ENCODE measurements at regions not wholly inside any gene's neighbourhood (a gene's known extent, or its start where the extent isn't known, plus 50 kb on each side); places are given as distances from the start of the nearest gene placed in this dataset.
A peak's percentile ranks its signal among the peaks of the same experiment; 100 is the strongest.

DNA sequence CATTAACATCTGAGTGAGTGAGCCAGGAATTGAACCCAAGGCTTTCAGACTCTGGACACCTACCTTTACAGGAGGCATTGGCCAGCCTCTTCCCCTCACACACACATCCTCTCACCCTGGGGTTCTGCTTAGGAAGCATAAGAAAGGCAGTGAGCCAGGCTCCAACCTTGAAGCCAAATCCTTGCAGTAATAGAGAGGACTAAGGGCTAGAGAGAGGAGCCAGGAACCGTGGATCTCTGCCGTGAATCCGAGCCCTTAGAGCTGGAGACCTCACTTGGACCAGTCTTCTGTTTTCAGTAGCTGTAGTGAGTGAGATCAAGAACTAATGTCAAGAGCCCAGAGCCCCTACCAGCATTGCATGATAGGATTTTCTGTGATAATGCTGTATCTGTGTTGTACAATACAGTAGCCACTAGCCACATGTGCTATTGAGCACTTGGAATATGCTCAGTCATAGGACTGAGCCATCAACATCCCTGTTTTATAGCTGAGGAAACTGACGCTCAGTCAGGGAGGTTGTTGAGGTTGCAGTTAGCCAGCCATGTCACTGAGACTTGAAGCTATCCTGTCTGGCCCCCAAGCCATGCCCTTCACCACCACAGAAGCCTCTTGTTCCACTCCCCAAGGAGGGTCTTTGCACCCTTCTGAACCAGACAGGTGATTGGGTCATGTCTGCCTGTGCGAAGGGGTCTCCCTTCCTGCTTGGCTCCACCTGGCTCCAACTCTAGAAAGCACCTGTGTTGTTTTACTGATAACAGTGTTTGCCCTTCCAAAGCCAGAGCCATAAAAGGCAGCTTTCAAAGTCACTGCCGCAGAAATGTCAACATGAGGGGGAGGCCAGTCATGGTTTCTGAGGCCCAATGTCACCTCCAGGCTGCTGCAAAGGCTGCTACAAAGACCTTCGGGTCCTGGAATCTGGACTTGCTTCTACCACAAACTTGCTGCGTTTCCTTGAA is 101.1 kb upstream of the JUN start (continued):
- TF ChIP-seq, protein P1, sequence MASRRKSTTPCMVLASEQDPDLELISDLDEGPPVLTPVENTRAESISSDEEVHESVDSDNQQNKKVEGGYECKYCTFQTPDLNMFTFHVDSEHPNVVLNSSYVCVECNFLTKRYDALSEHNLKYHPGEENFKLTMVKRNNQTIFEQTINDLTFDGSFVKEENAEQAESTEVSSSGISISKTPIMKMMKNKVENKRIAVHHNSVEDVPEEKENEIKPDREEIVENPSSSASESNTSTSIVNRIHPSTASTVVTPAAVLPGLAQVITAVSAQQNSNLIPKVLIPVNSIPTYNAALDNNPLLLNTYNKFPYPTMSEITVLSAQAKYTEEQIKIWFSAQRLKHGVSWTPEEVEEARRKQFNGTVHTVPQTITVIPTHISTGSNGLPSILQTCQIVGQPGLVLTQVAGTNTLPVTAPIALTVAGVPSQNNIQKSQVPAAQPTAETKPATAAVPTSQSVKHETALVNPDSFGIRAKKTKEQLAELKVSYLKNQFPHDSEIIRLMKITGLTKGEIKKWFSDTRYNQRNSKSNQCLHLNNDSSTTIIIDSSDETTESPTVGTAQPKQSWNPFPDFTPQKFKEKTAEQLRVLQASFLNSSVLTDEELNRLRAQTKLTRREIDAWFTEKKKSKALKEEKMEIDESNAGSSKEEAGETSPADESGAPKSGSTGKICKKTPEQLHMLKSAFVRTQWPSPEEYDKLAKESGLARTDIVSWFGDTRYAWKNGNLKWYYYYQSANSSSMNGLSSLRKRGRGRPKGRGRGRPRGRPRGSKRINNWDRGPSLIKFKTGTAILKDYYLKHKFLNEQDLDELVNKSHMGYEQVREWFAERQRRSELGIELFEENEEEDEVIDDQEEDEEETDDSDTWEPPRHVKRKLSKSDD (conservative IDR thresholded peaks at IDR 0.05; ENCODE audit: low read length): no peak
- TF ChIP-seq FUS (optimal IDR thresholded peaks at IDR 0.05; ENCODE audit: low read depth, low read length) (no peak), HMG20A (CRISPR knock-in tag; conservative IDR thresholded peaks at IDR 0.05) (no peak), DIDO1 (tag; IDR thresholded peaks at IDR 0.05; ENCODE audit: low read depth) (no peak), ZNF143 (CRISPR knock-in tag; IDR thresholded peaks at IDR 0.05) (no peak), HDAC2 (IDR thresholded peaks at IDR 0.05) (peak; percentile 32; the same call in 1 of the 2 replicates), KAT2B (IDR thresholded peaks at IDR 0.05; ENCODE audit: low read depth, low read length) (no peak), DNMT1 (IDR thresholded peaks at IDR 0.05) (no peak), TFAM (CRISPR knock-in tag; conservative IDR thresholded peaks at IDR 0.05) (no peak), POLR2A (conservative IDR thresholded peaks at IDR 0.05) (no peak)
- TF ChIP-seq, protein P2, sequence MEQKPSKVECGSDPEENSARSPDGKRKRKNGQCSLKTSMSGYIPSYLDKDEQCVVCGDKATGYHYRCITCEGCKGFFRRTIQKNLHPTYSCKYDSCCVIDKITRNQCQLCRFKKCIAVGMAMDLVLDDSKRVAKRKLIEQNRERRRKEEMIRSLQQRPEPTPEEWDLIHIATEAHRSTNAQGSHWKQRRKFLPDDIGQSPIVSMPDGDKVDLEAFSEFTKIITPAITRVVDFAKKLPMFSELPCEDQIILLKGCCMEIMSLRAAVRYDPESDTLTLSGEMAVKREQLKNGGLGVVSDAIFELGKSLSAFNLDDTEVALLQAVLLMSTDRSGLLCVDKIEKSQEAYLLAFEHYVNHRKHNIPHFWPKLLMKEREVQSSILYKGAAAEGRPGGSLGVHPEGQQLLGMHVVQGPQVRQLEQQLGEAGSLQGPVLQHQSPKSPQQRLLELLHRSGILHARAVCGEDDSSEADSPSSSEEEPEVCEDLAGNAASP (IDR thresholded peaks at IDR 0.05): no peak
- TF ChIP-seq, protein P3, sequence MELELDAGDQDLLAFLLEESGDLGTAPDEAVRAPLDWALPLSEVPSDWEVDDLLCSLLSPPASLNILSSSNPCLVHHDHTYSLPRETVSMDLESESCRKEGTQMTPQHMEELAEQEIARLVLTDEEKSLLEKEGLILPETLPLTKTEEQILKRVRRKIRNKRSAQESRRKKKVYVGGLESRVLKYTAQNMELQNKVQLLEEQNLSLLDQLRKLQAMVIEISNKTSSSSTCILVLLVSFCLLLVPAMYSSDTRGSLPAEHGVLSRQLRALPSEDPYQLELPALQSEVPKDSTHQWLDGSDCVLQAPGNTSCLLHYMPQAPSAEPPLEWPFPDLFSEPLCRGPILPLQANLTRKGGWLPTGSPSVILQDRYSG (tag; conservative IDR thresholded peaks at IDR 0.05; ENCODE audit: low read depth): peak; percentile 81; the same call in 1 of the 2 replicates
- TF ChIP-seq, protein P4, sequence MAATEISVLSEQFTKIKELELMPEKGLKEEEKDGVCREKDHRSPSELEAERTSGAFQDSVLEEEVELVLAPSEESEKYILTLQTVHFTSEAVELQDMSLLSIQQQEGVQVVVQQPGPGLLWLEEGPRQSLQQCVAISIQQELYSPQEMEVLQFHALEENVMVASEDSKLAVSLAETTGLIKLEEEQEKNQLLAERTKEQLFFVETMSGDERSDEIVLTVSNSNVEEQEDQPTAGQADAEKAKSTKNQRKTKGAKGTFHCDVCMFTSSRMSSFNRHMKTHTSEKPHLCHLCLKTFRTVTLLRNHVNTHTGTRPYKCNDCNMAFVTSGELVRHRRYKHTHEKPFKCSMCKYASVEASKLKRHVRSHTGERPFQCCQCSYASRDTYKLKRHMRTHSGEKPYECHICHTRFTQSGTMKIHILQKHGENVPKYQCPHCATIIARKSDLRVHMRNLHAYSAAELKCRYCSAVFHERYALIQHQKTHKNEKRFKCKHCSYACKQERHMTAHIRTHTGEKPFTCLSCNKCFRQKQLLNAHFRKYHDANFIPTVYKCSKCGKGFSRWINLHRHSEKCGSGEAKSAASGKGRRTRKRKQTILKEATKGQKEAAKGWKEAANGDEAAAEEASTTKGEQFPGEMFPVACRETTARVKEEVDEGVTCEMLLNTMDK (IDR thresholded peaks at IDR 0.05; ENCODE audit: borderline replicate concordance, insufficient read depth, low read depth, low read length, poor library complexity, severe bottlenecking): no peak
- TF ChIP-seq, protein P5, sequence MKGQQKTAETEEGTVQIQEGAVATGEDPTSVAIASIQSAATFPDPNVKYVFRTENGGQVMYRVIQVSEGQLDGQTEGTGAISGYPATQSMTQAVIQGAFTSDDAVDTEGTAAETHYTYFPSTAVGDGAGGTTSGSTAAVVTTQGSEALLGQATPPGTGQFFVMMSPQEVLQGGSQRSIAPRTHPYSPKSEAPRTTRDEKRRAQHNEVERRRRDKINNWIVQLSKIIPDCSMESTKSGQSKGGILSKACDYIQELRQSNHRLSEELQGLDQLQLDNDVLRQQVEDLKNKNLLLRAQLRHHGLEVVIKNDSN (CRISPR knock-in tag; IDR thresholded peaks at IDR 0.05): no peak
- TF ChIP-seq, protein P6, sequence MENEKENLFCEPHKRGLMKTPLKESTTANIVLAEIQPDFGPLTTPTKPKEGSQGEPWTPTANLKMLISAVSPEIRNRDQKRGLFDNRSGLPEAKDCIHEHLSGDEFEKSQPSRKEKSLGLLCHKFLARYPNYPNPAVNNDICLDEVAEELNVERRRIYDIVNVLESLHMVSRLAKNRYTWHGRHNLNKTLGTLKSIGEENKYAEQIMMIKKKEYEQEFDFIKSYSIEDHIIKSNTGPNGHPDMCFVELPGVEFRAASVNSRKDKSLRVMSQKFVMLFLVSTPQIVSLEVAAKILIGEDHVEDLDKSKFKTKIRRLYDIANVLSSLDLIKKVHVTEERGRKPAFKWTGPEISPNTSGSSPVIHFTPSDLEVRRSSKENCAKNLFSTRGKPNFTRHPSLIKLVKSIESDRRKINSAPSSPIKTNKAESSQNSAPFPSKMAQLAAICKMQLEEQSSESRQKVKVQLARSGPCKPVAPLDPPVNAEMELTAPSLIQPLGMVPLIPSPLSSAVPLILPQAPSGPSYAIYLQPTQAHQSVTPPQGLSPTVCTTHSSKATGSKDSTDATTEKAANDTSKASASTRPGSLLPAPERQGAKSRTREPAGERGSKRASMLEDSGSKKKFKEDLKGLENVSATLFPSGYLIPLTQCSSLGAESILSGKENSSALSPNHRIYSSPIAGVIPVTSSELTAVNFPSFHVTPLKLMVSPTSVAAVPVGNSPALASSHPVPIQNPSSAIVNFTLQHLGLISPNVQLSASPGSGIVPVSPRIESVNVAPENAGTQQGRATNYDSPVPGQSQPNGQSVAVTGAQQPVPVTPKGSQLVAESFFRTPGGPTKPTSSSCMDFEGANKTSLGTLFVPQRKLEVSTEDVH (IDR thresholded peaks at IDR 0.05; ENCODE audit: low read depth, partially characterized antibody): no peak
